ENCODE measurements at regions not wholly inside any gene's neighbourhood (a gene's known extent, or its start where the extent isn't known, plus 50 kb on each side); places are given as distances from the start of the nearest gene placed in this dataset.

- TF ChIP-seq POLR2A (IDR thresholded peaks at IDR 0.05; ENCODE audit: low read depth, low read length) (no peak), POLR2AphosphoS5 (IDR thresholded peaks at IDR 0.05; ENCODE audit: low read depth, low read length) (no peak), TAF1 (IDR thresholded peaks at IDR 0.05; ENCODE audit: low read depth, low read length) (no peak), PAX5 (IDR thresholded peaks at IDR 0.05; ENCODE audit: insufficient read depth, low read length, severe bottlenecking) (no peak), SPI1 (IDR thresholded peaks at IDR 0.05; ENCODE audit: low read depth, low read length) (no peak)
Measured at GRCh38 chr2:16745466-16745865, 79.8 kb upstream of the CYRIA start.
